ENCODE measurements at regions not wholly inside any gene's neighbourhood (a gene's known extent, or its start where the extent isn't known, plus 50 kb on each side); places are given as distances from the start of the nearest gene placed in this dataset.
"Not testable (repeated sequence)": the region's sequence is repeated elsewhere in the genome, so short reads cannot be mapped to it uniquely, and the experiment has no call there.

- TF ChIP-seq CTCF (IDR thresholded peaks at IDR 0.05; ENCODE audit: unreplicated experiment): no peak
- no peaks in the 10 kb centered on the region for H3K9me3 Mint-ChIP-seq (ENCODE audit: low read depth, unreplicated experiment)
- no peak overlapping the region for H3K27ac Mint-ChIP-seq (ENCODE audit: unreplicated experiment)
- DNase-seq: no peak
- H3K4me3 Mint-ChIP-seq (ENCODE audit: low read depth, unreplicated experiment): no peak overlapping the region
- no TSS peak for BruUV-seq (replicated peaks)
- H3K4me1 Mint-ChIP-seq (ENCODE audit: low read depth, unreplicated experiment): no peaks in the 10 kb centered on the region
- CTCF ChIA-PET: no interaction called here
- H3K36me3 Mint-ChIP-seq (ENCODE audit: insufficient read depth, unreplicated experiment): no peaks in the 10 kb centered on the region
- intact Hi-C loops (cut with micrococcal nuclease; ENCODE audit: unreplicated experiment): no loop called here
- H3K27me3 Mint-ChIP-seq (ENCODE audit: unreplicated experiment): peaks cover 55% of the 10 kb centered on the region
Observed at GRCh38 chr10:80718024-80718423, 180.3 kb downstream of the SH2D4B start.

- intact Hi-C loops (cut with micrococcal nuclease; ENCODE audit: unreplicated experiment): no loop called here
- Mint-ChIP-seq H3K27ac (ENCODE audit: unreplicated experiment) (no peak overlapping the region), H3K4me3 (ENCODE audit: low read depth, unreplicated experiment) (no peak overlapping the region), H3K36me3 (ENCODE audit: insufficient read depth, unreplicated experiment) (no peaks in the 10 kb centered on the region), H3K27me3 (ENCODE audit: unreplicated experiment) (peaks cover 36% of the 10 kb centered on the region), H3K9me3 (ENCODE audit: low read depth, unreplicated experiment) (no peaks in the 10 kb centered on the region), H3K4me1 (ENCODE audit: low read depth, unreplicated experiment) (no peaks in the 10 kb centered on the region)
- DNase-seq: no peak
- BruUV-seq (replicated peaks): no TSS peak
- CTCF ChIA-PET: no interaction called here
- no peak for TF ChIP-seq CTCF (IDR thresholded peaks at IDR 0.05; ENCODE audit: unreplicated experiment)
Observed at GRCh38 chr10:80719935-80720334, 182.2 kb downstream of the SH2D4B start.

- H3K4me1 Mint-ChIP-seq (ENCODE audit: low read depth, unreplicated experiment): no peaks in the 10 kb centered on the region
- H3K4me3 Mint-ChIP-seq (ENCODE audit: low read depth, unreplicated experiment): no peak overlapping the region
- H3K36me3 Mint-ChIP-seq (ENCODE audit: insufficient read depth, unreplicated experiment): no peaks in the 10 kb centered on the region
- no peak for DNase-seq
- TF ChIP-seq CTCF (IDR thresholded peaks at IDR 0.05; ENCODE audit: unreplicated experiment): no peak
- CTCF ChIA-PET: no interaction called here
- peaks cover 37% of the 10 kb centered on the region for H3K27me3 Mint-ChIP-seq (ENCODE audit: unreplicated experiment)
- H3K27ac Mint-ChIP-seq (ENCODE audit: unreplicated experiment): no peak overlapping the region
- H3K9me3 Mint-ChIP-seq (ENCODE audit: low read depth, unreplicated experiment): peaks cover 2% of the 10 kb centered on the region
- no TSS peak for BruUV-seq (replicated peaks)
- intact Hi-C loops (cut with micrococcal nuclease; ENCODE audit: unreplicated experiment): no loop called here
Observed at GRCh38 chr10:80720549-80720948, 182.8 kb downstream of the SH2D4B start.

- H3K27ac Mint-ChIP-seq (ENCODE audit: unreplicated experiment); H3K9me3 Mint-ChIP-seq (ENCODE audit: low read depth, unreplicated experiment); BruUV-seq (replicated peaks); H3K4me3 Mint-ChIP-seq (ENCODE audit: low read depth, unreplicated experiment); H3K36me3 Mint-ChIP-seq (ENCODE audit: insufficient read depth, unreplicated experiment); DNase-seq; H3K4me1 Mint-ChIP-seq (ENCODE audit: low read depth, unreplicated experiment); CTCF ChIA-PET; intact Hi-C loops (cut with micrococcal nuclease; ENCODE audit: unreplicated experiment): not testable (repeated sequence)
- H3K27me3 Mint-ChIP-seq (ENCODE audit: unreplicated experiment): peaks cover 43% of the 10 kb centered on the region
Observed at GRCh38 chr10:80728354-80728753, 190.7 kb downstream of the SH2D4B start.

GRCh38 chr10:80729896-80730295 is 192.2 kb downstream of the SH2D4B start:
- no peak for TF ChIP-seq CTCF (IDR thresholded peaks at IDR 0.05; ENCODE audit: unreplicated experiment)
- peaks cover 5% of the 10 kb centered on the region for H3K9me3 Mint-ChIP-seq (ENCODE audit: low read depth, unreplicated experiment)

More at GRCh38 chr10:80729896-80730295, 192.2 kb downstream of the SH2D4B start:
- CTCF ChIA-PET: no interaction called here
- BruUV-seq (replicated peaks): no TSS peak
- no peak for DNase-seq
- no peaks in the 10 kb centered on the region for H3K4me1 Mint-ChIP-seq (ENCODE audit: low read depth, unreplicated experiment)
- no peaks in the 10 kb centered on the region for H3K36me3 Mint-ChIP-seq (ENCODE audit: insufficient read depth, unreplicated experiment)
- intact Hi-C loops (cut with micrococcal nuclease; ENCODE audit: unreplicated experiment): no loop called here
- peaks cover 52% of the 10 kb centered on the region for H3K27me3 Mint-ChIP-seq (ENCODE audit: unreplicated experiment)
- H3K4me3 Mint-ChIP-seq (ENCODE audit: low read depth, unreplicated experiment): no peak overlapping the region
- no peak overlapping the region for H3K27ac Mint-ChIP-seq (ENCODE audit: unreplicated experiment)
